HG03439 (cell line): ENCODE measurements at regions not wholly inside any gene's neighbourhood (a gene's known extent, or its start where the extent isn't known, plus 50 kb on each side); places are given as distances from the start of the nearest gene placed in this dataset.
"Not testable (repeated sequence)": the region's sequence is repeated elsewhere in the genome, so short reads cannot be mapped to it uniquely, and the experiment has no call there.

ENCODE experiments used
- ATAC-seq: cut with Tn5 transposase; IDR thresholded peaks from one replicate; pipeline ENCODE4 v1.9.1; 2021; ENCODE audit warnings: mild to moderate bottlenecking, moderate library complexity; ENCODE audit not compliant: unreplicated experiment

GRCh38 chr2:181737302-181737701, 57.0 kb upstream of the NEUROD1 start:
- not testable (repeated sequence) for ATAC-seq

DNA sequence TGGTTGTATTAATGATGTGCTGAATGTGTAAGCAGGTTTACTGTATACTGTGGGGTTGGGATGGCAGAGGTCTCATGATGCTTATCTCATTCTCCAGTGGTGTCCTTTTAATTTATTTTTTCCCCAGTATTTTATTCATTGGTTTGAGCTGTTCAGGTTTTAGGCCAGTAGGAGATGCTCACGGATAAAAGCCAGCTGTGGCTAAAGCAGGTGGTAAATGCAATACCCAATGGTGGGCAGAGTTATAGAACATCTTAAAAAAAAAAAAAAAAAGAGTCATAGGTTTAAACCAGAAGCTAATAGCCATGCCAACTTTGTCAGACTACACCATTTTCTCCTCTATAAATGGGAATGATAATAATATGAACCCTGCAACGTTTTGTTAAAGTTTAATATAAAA, 57.8 kb upstream of the NEUROD1 start:
- no peak for ATAC-seq

GRCh38 chr2:181738563-181738962, 58.2 kb upstream of the NEUROD1 start:
- no peak for ATAC-seq

DNA sequence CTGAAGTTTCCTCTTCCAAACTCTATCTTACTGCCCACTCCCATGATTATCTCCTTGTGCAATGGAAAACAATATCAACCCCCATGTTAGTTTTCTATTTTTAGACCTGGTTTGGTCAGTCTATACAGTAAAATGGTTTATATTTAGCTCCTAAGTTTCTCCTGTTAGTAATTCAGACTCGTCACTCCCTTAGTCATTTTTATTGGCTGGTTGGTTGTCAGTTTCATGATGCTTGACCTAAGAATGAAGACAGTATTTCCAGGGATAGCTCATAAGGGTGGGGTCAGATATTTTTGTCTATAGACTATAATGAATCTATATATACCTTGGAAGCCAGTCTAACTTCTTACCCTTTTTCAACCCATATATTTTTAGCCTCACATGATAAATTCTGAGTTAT, 61.4 kb upstream of the NEUROD1 start:
- no peak for ATAC-seq

GRCh38 chr2:181742361-181742760, 62.0 kb upstream of the NEUROD1 start:
- ATAC-seq = no peak

GRCh38 chr2:181742922-181743722, 62.8 kb upstream of the NEUROD1 start:
- no peak for ATAC-seq

- no peak for ATAC-seq
Measured at GRCh38 chr2:181743723-181744031, 63.4 kb upstream of the NEUROD1 start.

DNA sequence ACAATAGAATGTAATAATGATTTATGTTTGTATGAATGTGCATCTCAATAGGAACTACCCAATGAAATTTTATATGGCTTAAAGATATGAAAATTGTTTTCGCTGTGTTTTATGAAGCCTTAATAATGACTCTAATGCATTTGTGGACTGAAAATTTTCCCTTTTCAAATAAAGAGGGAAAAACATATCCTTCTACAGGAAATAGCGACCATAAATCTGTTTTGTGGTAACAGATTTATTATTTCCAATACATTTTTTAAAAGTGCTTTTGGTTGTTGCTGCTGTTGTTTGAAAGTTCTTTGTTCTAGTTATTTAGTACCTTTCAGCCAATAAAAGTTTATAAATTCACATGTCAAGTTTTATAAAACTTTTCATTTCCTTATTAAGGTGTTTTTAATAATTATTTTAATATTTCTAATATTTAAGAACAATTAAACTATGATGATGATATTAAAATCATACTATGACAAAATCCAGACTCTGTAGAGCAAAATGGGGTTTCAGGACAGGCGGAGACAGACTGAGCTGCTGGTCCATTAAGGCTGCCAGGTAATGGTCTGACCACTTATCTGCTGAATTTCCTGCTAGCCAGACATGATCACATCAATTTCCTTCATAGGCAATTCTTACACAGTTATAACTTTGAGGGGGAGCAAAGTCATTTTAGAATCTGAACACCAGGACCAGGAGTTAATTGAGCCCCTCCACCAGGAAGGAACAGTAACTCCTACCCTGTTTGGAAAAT, 65.7 kb upstream of the NEUROD1 start:
- ATAC-seq = no peak

GRCh38 chr2:181746844-181747243, 66.5 kb upstream of the NEUROD1 start:
- no peak for ATAC-seq

DNA sequence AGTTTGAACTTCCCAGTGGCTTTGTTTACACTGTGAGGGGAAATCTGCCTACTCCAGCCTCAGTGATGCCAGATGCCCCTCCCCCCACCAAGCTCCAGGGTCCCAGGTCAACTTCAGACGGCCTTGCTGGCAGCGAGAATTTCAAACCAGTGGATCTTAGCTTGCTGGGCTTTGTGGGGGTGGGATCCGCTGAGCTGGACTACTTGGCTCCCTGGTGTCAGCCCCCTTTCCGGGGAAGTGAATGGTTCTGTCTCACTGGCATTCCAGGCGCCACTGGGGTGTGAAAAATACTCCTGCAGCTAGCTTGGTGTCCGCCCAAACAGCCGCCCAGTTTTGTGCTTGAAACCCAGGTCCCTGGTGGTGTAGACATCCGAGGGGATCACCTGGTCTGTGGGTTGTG, 70.0 kb upstream of the NEUROD1 start:
- no peak for ATAC-seq

DNA sequence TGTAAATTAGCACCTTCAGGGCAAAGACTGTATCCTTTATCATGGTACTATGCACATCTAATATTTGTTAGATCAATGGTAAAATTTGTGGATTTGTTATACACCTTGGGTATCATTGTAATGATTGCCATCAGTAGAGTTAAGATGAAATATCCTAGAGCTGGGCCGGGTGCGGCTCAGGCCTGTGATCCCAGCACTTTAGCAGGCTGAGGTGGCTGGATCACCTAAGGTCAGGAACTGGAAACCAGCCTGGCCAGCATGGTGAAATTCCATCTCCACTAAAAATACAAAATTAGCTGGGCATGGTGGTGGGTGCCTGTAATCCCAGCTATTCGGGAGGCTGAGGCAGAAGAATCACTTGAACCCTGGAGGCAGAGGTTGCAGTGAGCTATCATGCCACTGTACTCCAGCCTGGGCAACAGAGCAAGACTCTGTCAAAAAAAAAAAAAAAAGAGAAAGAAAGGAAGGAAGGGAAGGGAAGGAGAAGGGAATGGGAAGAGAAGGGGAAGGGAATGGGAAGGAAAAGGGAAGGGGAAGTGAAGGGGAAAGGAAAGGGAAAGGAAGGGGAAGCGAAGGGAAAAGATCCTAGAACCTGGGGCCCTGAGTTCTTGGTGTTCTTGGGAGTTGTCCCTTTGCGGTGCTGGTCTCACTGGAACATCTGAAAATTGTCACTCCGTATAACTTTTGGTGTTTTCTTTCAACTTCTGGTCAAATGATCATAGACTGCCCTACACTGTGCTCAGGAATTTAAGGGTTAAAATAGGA, 71.1 kb upstream of the NEUROD1 start:
- no peak for ATAC-seq

- ATAC-seq = no peak
Measured at GRCh38 chr2:181752301-181752700, 72.0 kb upstream of the NEUROD1 start.

DNA sequence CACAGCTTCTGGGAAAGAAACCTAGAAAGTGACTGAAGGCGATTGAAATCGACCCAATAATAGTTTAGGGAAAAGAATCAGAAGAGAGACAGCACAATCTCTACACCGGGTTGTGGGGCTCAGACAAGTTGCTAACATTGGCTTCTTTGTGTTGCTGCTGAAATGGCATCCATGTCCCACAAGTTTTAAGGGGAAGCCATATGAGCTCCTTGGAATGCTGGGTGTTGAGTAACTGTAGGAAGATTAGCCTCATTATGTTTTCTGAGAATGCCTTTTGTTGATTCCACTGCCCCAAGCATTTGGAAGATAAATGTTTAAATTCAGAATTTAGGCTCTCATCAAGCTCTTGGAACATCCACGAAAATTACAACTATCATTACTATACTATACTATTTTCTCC, 73.4 kb upstream of the NEUROD1 start:
- ATAC-seq = no peak

- no peak for ATAC-seq
Measured at GRCh38 chr2:181754105-181754504, 73.8 kb upstream of the NEUROD1 start.

GRCh38 chr2:181755181-181755580, 74.9 kb upstream of the NEUROD1 start:
- ATAC-seq = no peak

DNA sequence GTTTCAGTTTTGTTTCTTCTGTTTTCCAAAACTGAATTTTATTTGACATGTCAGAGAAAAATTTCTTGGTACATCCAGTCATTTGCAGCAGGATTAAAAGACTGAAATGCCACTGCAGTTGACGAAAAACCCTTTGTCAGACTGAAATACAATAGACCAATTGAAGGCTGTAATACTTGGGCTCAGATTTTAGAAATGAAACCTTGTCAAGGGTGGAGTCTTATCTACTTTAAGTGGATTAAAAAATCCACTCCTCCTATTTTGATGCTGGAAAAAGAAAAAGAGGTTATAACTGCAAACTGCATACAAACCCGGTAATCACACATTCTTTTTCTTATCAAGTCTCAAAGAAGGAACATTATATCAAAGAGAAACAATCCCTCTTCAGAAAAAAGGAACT, 80.2 kb upstream of the NEUROD1 start:
- ATAC-seq = no peak

DNA sequence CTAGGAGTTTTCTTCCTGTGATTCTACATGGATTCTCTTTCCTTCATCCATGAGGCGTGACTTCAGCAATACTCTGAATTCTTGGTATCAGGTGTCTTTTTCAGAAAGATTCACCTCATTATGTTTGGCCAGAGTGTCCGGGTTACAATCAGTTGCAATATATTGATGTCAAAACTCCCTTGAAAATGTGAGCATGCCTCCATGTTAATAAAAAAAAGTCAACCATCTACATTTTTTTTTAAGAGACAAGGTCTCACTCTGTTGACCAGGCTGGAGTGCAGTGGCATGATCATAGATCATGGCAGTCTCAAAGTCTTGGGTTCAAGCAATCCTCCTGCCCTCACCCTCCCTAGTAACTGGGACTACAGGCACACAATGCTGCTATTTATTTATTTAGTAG, 80.9 kb upstream of the NEUROD1 start:
- ATAC-seq = no peak

DNA sequence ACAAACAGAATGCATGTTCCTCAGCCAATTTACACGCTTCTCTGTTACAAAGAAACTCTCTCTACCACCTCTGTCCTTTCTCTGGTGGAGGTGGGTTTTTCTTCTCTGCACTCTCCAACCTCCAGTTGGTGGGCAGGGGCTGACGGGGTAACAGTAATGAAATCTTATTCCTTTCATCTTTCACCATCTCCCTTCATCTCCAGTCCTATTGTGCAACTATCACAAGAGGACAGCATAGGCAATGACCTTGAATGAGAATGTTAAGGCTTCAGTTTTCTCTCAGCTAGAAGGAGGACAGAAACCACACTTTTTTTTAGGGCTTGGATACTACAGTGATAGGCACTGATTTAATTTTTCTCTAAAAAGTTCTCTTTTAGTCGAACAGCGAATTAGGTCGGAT, 81.7 kb upstream of the NEUROD1 start:
- no peak for ATAC-seq

- no peak for ATAC-seq
Measured at GRCh38 chr2:181762848-181763247, 82.5 kb upstream of the NEUROD1 start.

DNA sequence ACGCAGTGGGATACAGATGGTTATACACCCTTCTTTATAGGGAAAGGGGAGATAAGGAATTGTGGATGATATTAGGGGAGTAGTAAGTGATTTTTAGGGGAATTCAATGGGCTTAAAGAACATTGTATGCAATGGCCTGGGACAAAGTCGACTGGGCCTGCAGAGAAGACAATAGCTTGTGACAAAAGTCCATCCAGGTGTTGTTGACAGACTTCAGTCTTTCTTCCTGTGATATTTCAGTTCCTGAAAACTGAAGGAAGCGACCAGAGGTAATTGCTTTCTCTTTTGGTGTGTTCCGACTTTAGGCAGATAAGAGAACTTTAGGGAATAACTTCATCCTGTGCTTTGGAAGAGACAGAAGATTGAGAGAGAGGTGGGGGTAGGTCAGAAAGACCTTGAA, 83.1 kb upstream of the NEUROD1 start:
- ATAC-seq = no peak

- ATAC-seq = no peak
Measured at GRCh38 chr2:181764095-181764963, 84.0 kb upstream of the NEUROD1 start.
